GM21737 (cell line): ENCODE measurements at regions not wholly inside any gene's neighbourhood (a gene's known extent, or its start where the extent isn't known, plus 50 kb on each side); places are given as distances from the start of the nearest gene placed in this dataset.

Experiments
- ATAC-seq: cut with Tn5 transposase; IDR thresholded peaks from one replicate; pipeline ENCODE4 v1.9.1; 2021; ENCODE audit warnings: mild to moderate bottlenecking, moderate library complexity; ENCODE audit not compliant: unreplicated experiment

- ATAC-seq, result peak; percentile 49
These were observed 57.9 kb upstream of the HPF1 start for GRCh38 chr4:169815606-169816005.

- ATAC-seq, result no peak
These were observed 53.7 kb upstream of the HPF1 start for GRCh38 chr4:169811476-169811875.

- no peak for ATAC-seq
These were observed 52.9 kb upstream of the HPF1 start for GRCh38 chr4:169810325-169811323.

GRCh38 chr4:169807934-169808509 is 50.3 kb upstream of the HPF1 start:
- no peak for ATAC-seq
